ENCODE measurements at regions not wholly inside any gene's neighbourhood (a gene's known extent, or its start where the extent isn't known, plus 50 kb on each side); places are given as distances from the start of the nearest gene placed in this dataset.

- peaks cover 3% of the 10 kb centered on the region for H3K9me3 Mint-ChIP-seq (ENCODE audit: unreplicated experiment)
- no peak for TF ChIP-seq EZH2 (IDR thresholded peaks at IDR 0.05; ENCODE audit: insufficient read depth, low read length)
- no peak for TF ChIP-seq CTCF (IDR thresholded peaks at IDR 0.05; ENCODE audit: insufficient read depth, low read depth, low read length)
- Histone ChIP-seq H3K27me3 (ENCODE audit: insufficient read depth, low read length) (no peaks in the 10 kb centered on the region), H3K79me2 (ENCODE audit: insufficient read depth, low read length) (no peaks in the 10 kb centered on the region), H3K4me3 (ENCODE audit: insufficient read depth, low read depth, low read length) (no peak overlapping the region), H3K36me3 (ENCODE audit: insufficient read depth, low read length) (no peaks in the 10 kb centered on the region), H3K9me3 (ENCODE audit: insufficient read depth, low read depth, low read length) (no peaks in the 10 kb centered on the region), H3K4me2 (ENCODE audit: low read length) (no peak overlapping the region), H3K27ac (ENCODE audit: low read depth, low read length) (no peak overlapping the region), H2AFZ (ENCODE audit: low read depth, low read length) (no peak overlapping the region), H4K20me1 (ENCODE audit: insufficient read depth, low read length) (no peaks in the 10 kb centered on the region), H3K9ac (ENCODE audit: low read length) (no peak overlapping the region), H3K4me1 (ENCODE audit: insufficient read depth, low read length) (no peaks in the 10 kb centered on the region)
- H3K27me3 Mint-ChIP-seq (ENCODE audit: low read depth, unreplicated experiment) = no peaks in the 10 kb centered on the region
- no peak for DNase-seq (ENCODE audit: low read depth)
- FAIRE-seq = no peak
- H3K36me3 Mint-ChIP-seq (ENCODE audit: low read depth, unreplicated experiment) = no peaks in the 10 kb centered on the region
- no peak overlapping the region for H3K27ac Mint-ChIP-seq (ENCODE audit: unreplicated experiment)
- H3K4me1 Mint-ChIP-seq (ENCODE audit: low read depth, unreplicated experiment) = no peaks in the 10 kb centered on the region
- no peak overlapping the region for H3K4me3 Mint-ChIP-seq (ENCODE audit: unreplicated experiment)
Measured at GRCh38 chr11:41997844-41998401, 538.5 kb upstream of the LRRC4C start.

- Mint-ChIP-seq H3K9me3 (ENCODE audit: unreplicated experiment) (peaks cover 3% of the 10 kb centered on the region), H3K36me3 (ENCODE audit: low read depth, unreplicated experiment) (no peaks in the 10 kb centered on the region), H3K27me3 (ENCODE audit: low read depth, unreplicated experiment) (no peaks in the 10 kb centered on the region), H3K4me3 (ENCODE audit: unreplicated experiment) (no peak overlapping the region), H3K27ac (ENCODE audit: unreplicated experiment) (no peak overlapping the region), H3K4me1 (ENCODE audit: low read depth, unreplicated experiment) (no peaks in the 10 kb centered on the region)
- Histone ChIP-seq H3K4me1 (ENCODE audit: insufficient read depth, low read length) (no peaks in the 10 kb centered on the region), H3K36me3 (ENCODE audit: insufficient read depth, low read length) (no peaks in the 10 kb centered on the region), H3K4me2 (ENCODE audit: low read length) (no peak overlapping the region), H3K79me2 (ENCODE audit: insufficient read depth, low read length) (no peaks in the 10 kb centered on the region), H3K27ac (ENCODE audit: low read depth, low read length) (no peak overlapping the region), H3K9ac (ENCODE audit: low read length) (no peak overlapping the region), H3K27me3 (ENCODE audit: insufficient read depth, low read length) (no peaks in the 10 kb centered on the region), H3K4me3 (ENCODE audit: insufficient read depth, low read depth, low read length) (no peak overlapping the region), H3K9me3 (ENCODE audit: insufficient read depth, low read depth, low read length) (no peaks in the 10 kb centered on the region), H2AFZ (ENCODE audit: low read depth, low read length) (no peak overlapping the region), H4K20me1 (ENCODE audit: insufficient read depth, low read length) (no peaks in the 10 kb centered on the region)
- no peak for FAIRE-seq
- TF ChIP-seq CTCF (IDR thresholded peaks at IDR 0.05; ENCODE audit: insufficient read depth, low read depth, low read length) = no peak
- no peak for TF ChIP-seq EZH2 (IDR thresholded peaks at IDR 0.05; ENCODE audit: insufficient read depth, low read length)
- no peak for DNase-seq (ENCODE audit: low read depth)
Measured at GRCh38 chr11:41999066-41999465, 539.6 kb upstream of the LRRC4C start.

- TF ChIP-seq CTCF (IDR thresholded peaks at IDR 0.05; ENCODE audit: insufficient read depth, low read depth, low read length) (no peak), EZH2 (IDR thresholded peaks at IDR 0.05; ENCODE audit: insufficient read depth, low read length) (no peak)
- Mint-ChIP-seq H3K9me3 (ENCODE audit: unreplicated experiment) (no peaks in the 10 kb centered on the region), H3K27me3 (ENCODE audit: low read depth, unreplicated experiment) (no peaks in the 10 kb centered on the region), H3K36me3 (ENCODE audit: low read depth, unreplicated experiment) (no peaks in the 10 kb centered on the region), H3K4me3 (ENCODE audit: unreplicated experiment) (no peak overlapping the region), H3K4me1 (ENCODE audit: low read depth, unreplicated experiment) (no peaks in the 10 kb centered on the region), H3K27ac (ENCODE audit: unreplicated experiment) (no peak overlapping the region)
- Histone ChIP-seq H4K20me1 (ENCODE audit: insufficient read depth, low read length) (no peaks in the 10 kb centered on the region), H3K27me3 (ENCODE audit: insufficient read depth, low read length) (no peaks in the 10 kb centered on the region), H3K4me3 (ENCODE audit: insufficient read depth, low read depth, low read length) (no peak overlapping the region), H3K36me3 (ENCODE audit: insufficient read depth, low read length) (no peaks in the 10 kb centered on the region), H3K79me2 (ENCODE audit: insufficient read depth, low read length) (no peaks in the 10 kb centered on the region), H2AFZ (ENCODE audit: low read depth, low read length) (no peak overlapping the region), H3K4me2 (ENCODE audit: low read length) (no peak overlapping the region), H3K9ac (ENCODE audit: low read length) (no peak overlapping the region), H3K9me3 (ENCODE audit: insufficient read depth, low read depth, low read length) (no peaks in the 10 kb centered on the region), H3K27ac (ENCODE audit: low read depth, low read length) (no peak overlapping the region), H3K4me1 (ENCODE audit: insufficient read depth, low read length) (no peaks in the 10 kb centered on the region)
- FAIRE-seq = no peak
- no peak for DNase-seq (ENCODE audit: low read depth)
Measured at GRCh38 chr11:42003801-42004200, 544.3 kb upstream of the LRRC4C start.
